HCT116 (cell line): ENCODE measurements at regions not wholly inside any gene's neighbourhood (a gene's known extent, or its start where the extent isn't known, plus 50 kb on each side); places are given as distances from the start of the nearest gene placed in this dataset.
"Not testable (repeated sequence)": the region's sequence is repeated elsewhere in the genome, so short reads cannot be mapped to it uniquely, and the experiment has no call there.

Experiments
- ATF3 ChIP-seq: IDR thresholded peaks from 2 replicates; pipeline ENCODE4 v1.6.1; 2012
- CEBPB ChIP-seq: IDR thresholded peaks from 2 replicates; pipeline ENCODE4 v1.6.1; 2012; ENCODE audit warnings: low read depth
- CTCF ChIP-seq, 3 experiments: fragments of 200-600 bp in 1 of 3; sonication (generic) in 1 of 3; IDR thresholded peaks in 2 of 3; conservative IDR thresholded peaks in 1 of 3; 2 replicates each; pipeline ENCODE4 v1.5.1; 2012 to 2017; ENCODE audit warnings: low read depth in 2 of 3, low read length in 2 of 3, antibody characterized with exemption in 1 of 3, borderline replicate concordance in 1 of 3, control low read depth in 1 of 3, mild to moderate bottlenecking in 1 of 3, mixed read lengths in 1 of 3, mixed run types in 1 of 3, moderate library complexity in 1 of 3; ENCODE audit not compliant: insufficient read depth in 1 of 3
- EGR1 ChIP-seq: IDR thresholded peaks from 2 replicates; pipeline ENCODE4 v1.6.1; 2012; ENCODE audit warnings: low read depth
- EZH2 ChIP-seq: fragments of 200-600 bp; sonication (generic); IDR thresholded peaks from 2 replicates; pipeline ENCODE4 v1.6.1; 2017; ENCODE audit warnings: antibody characterized with exemption, mixed run types
- EZH2phosphoT487 ChIP-seq: fragments of 200-600 bp; IDR thresholded peaks from 2 replicates; pipeline ENCODE4 v1.6.1; 2018; ENCODE audit warnings: antibody characterized with exemption, borderline replicate concordance
- MAX ChIP-seq: IDR thresholded peaks from 2 replicates; pipeline ENCODE4 v1.6.1; 2012
- POLR2A ChIP-seq: IDR thresholded peaks from 2 replicates; pipeline ENCODE4 v1.7.0; 2011; ENCODE audit warnings: borderline replicate concordance; ENCODE audit not compliant: insufficient read depth, insufficient read length; ENCODE audit errors: extremely low read depth
- POLR2AphosphoS5 ChIP-seq: IDR thresholded peaks from 2 replicates; pipeline ENCODE4 v1.6.1; 2011; ENCODE audit warnings: mild to moderate bottlenecking, low read depth, low read length, moderate library complexity
- SP1 ChIP-seq: IDR thresholded peaks from 2 replicates; pipeline ENCODE4 v1.6.1; 2012; ENCODE audit warnings: low read depth
- ZNF274 ChIP-seq: fragments of 200-500 bp; sonication (Bioruptor generic); IDR thresholded peaks from 2 replicates; pipeline ENCODE4 v1.6.1; 2014; ENCODE audit warnings: mild to moderate bottlenecking, low read depth, low read length, inconsistent platforms
- TF ChIP-seq, protein P1 (sequence below): IDR thresholded peaks from 2 replicates; pipeline ENCODE4 v1.6.1; 2012; ENCODE audit warnings: low read depth
- TF ChIP-seq, protein P2 (sequence below): IDR thresholded peaks from 2 replicates; pipeline ENCODE4 v1.6.1; 2011; ENCODE audit warnings: mild to moderate bottlenecking, low read length, moderate library complexity; ENCODE audit not compliant: insufficient replicate concordance; ENCODE audit errors: extremely low read depth

DNA sequence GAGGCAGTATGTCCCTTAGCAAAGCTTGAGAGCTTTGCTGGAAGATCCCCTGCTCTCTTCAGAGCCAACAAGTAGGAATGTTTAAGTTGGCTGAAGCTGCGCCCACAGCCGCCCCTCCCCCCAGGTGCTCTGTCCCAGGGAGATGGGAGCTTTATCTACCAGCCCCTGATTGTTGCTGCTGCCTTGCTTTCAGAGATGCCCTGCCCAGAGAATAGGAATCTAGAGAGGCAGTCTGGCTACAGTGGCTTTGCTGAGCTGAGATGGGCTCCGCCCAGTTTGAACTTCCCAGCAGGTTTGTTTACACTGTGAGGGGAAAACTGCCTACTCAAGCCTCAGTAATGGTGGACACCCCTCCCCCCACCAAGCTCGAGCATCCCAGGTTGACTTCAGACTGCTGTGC is 423.6 kb downstream of the KCTD16 start:
- TF ChIP-seq CTCF (IDR thresholded peaks at IDR 0.05 in 2 of 3, conservative IDR thresholded peaks at IDR 0.05 in 1 of 3; ENCODE audit: borderline replicate concordance in 1 of 3, insufficient read depth in 1 of 3, low read depth in 2 of 3, low read length in 2 of 3); EGR1; ZNF274; ATF3; EZH2phosphoT487; POLR2AphosphoS5; MAX; SP1; POLR2A; EZH2; CEBPB: not testable (repeated sequence)
- TF ChIP-seq, protein P1, sequence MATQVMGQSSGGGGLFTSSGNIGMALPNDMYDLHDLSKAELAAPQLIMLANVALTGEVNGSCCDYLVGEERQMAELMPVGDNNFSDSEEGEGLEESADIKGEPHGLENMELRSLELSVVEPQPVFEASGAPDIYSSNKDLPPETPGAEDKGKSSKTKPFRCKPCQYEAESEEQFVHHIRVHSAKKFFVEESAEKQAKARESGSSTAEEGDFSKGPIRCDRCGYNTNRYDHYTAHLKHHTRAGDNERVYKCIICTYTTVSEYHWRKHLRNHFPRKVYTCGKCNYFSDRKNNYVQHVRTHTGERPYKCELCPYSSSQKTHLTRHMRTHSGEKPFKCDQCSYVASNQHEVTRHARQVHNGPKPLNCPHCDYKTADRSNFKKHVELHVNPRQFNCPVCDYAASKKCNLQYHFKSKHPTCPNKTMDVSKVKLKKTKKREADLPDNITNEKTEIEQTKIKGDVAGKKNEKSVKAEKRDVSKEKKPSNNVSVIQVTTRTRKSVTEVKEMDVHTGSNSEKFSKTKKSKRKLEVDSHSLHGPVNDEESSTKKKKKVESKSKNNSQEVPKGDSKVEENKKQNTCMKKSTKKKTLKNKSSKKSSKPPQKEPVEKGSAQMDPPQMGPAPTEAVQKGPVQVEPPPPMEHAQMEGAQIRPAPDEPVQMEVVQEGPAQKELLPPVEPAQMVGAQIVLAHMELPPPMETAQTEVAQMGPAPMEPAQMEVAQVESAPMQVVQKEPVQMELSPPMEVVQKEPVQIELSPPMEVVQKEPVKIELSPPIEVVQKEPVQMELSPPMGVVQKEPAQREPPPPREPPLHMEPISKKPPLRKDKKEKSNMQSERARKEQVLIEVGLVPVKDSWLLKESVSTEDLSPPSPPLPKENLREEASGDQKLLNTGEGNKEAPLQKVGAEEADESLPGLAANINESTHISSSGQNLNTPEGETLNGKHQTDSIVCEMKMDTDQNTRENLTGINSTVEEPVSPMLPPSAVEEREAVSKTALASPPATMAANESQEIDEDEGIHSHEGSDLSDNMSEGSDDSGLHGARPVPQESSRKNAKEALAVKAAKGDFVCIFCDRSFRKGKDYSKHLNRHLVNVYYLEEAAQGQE, result not testable (repeated sequence)
- TF ChIP-seq, protein P2, sequence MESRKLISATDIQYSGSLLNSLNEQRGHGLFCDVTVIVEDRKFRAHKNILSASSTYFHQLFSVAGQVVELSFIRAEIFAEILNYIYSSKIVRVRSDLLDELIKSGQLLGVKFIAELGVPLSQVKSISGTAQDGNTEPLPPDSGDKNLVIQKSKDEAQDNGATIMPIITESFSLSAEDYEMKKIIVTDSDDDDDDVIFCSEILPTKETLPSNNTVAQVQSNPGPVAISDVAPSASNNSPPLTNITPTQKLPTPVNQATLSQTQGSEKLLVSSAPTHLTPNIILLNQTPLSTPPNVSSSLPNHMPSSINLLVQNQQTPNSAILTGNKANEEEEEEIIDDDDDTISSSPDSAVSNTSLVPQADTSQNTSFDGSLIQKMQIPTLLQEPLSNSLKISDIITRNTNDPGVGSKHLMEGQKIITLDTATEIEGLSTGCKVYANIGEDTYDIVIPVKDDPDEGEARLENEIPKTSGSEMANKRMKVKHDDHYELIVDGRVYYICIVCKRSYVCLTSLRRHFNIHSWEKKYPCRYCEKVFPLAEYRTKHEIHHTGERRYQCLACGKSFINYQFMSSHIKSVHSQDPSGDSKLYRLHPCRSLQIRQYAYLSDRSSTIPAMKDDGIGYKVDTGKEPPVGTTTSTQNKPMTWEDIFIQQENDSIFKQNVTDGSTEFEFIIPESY, result not testable (repeated sequence)
